Loucy (cell line): ENCODE measurements at regions not wholly inside any gene's neighbourhood (a gene's known extent, or its start where the extent isn't known, plus 50 kb on each side); places are given as distances from the start of the nearest gene placed in this dataset.

Experiments
- EZH2phosphoT487 ChIP-seq: fragments of 200-600 bp; IDR thresholded peaks from 2 replicates; pipeline ENCODE4 v1.6.1; 2018; ENCODE audit warnings: antibody characterized with exemption, mild to moderate bottlenecking, moderate library complexity, borderline replicate concordance
- TF ChIP-seq, protein P1 (sequence below): fragments of 200-600 bp; sonication (generic); conservative IDR thresholded peaks from 2 replicates; pipeline ENCODE4 v1.5.1; 2014; ENCODE audit warnings: mild to moderate bottlenecking, antibody characterized with exemption, low read length

- TF ChIP-seq, protein P1, sequence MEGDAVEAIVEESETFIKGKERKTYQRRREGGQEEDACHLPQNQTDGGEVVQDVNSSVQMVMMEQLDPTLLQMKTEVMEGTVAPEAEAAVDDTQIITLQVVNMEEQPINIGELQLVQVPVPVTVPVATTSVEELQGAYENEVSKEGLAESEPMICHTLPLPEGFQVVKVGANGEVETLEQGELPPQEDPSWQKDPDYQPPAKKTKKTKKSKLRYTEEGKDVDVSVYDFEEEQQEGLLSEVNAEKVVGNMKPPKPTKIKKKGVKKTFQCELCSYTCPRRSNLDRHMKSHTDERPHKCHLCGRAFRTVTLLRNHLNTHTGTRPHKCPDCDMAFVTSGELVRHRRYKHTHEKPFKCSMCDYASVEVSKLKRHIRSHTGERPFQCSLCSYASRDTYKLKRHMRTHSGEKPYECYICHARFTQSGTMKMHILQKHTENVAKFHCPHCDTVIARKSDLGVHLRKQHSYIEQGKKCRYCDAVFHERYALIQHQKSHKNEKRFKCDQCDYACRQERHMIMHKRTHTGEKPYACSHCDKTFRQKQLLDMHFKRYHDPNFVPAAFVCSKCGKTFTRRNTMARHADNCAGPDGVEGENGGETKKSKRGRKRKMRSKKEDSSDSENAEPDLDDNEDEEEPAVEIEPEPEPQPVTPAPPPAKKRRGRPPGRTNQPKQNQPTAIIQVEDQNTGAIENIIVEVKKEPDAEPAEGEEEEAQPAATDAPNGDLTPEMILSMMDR, result no peak
- no peak for TF ChIP-seq EZH2phosphoT487
These were observed 624.1 kb downstream of the CD109 start for GRCh38 chr6:74320074-74320473.
